ENCODE measurements at regions not wholly inside any gene's neighbourhood (a gene's known extent, or its start where the extent isn't known, plus 50 kb on each side); places are given as distances from the start of the nearest gene placed in this dataset.

GRCh38 chr4:127118681-127119080, 514.1 kb upstream of the INTU start:
- H2AFZ ChIP-seq (ENCODE audit: low read depth, low read length): no peak overlapping the region
- no peaks in the 10 kb centered on the region for H3K27me3 ChIP-seq (ENCODE audit: insufficient read depth, low read length, poor library complexity)
- no peaks in the 10 kb centered on the region for H3K36me3 ChIP-seq (ENCODE audit: insufficient read depth, low read length)
- H3K9me3 ChIP-seq (ENCODE audit: insufficient read depth, low read length, severe bottlenecking): no peaks in the 10 kb centered on the region
- H4K20me1 ChIP-seq (ENCODE audit: insufficient read depth, low read length): no peaks in the 10 kb centered on the region
- no peaks in the 10 kb centered on the region for H3K79me2 ChIP-seq (ENCODE audit: insufficient read depth, low read length)
- TF ChIP-seq CTCF (IDR thresholded peaks at IDR 0.05; ENCODE audit: borderline replicate concordance, extremely low read depth, low read length, poor library complexity, severe bottlenecking) (no peak), EZH2 (IDR thresholded peaks at IDR 0.05; ENCODE audit: borderline replicate concordance, low read depth, low read length, severe bottlenecking) (no peak)
- H3K4me3 ChIP-seq (ENCODE audit: low read depth in 1 of 2, low read length in 2 of 2): no peak overlapping the region
- no peak overlapping the region for H3K4me2 ChIP-seq (ENCODE audit: insufficient read depth, low read length)
- no peak overlapping the region for H3K9ac ChIP-seq (ENCODE audit: low read depth, low read length)
- no peak overlapping the region for H3K27ac ChIP-seq (ENCODE audit: low read length)
- DNase-seq (no peak), ATAC-seq (ENCODE audit: insufficient read depth, low read depth) (no peak)
- peaks cover 3% of the 10 kb centered on the region; the same call in 1 of the 2 replicates for H3K4me1 ChIP-seq (ENCODE audit: insufficient read depth, low read length)

GRCh38 chr4:127120441-127121090, 512.2 kb upstream of the INTU start:
- ATAC-seq (ENCODE audit: insufficient read depth, low read depth) (peak; percentile 31; the same call in 2 of the 3 replicates), DNase-seq (no peak)
- Histone ChIP-seq H3K9me3 (ENCODE audit: insufficient read depth, low read length, severe bottlenecking) (no peaks in the 10 kb centered on the region), H3K36me3 (ENCODE audit: insufficient read depth, low read length) (no peaks in the 10 kb centered on the region), H3K27me3 (ENCODE audit: insufficient read depth, low read length, poor library complexity) (no peaks in the 10 kb centered on the region), H3K4me3 (ENCODE audit: low read depth in 1 of 2, low read length in 2 of 2) (no peak overlapping the region), H3K27ac (ENCODE audit: low read length) (no peak overlapping the region), H4K20me1 (ENCODE audit: insufficient read depth, low read length) (no peaks in the 10 kb centered on the region), H2AFZ (ENCODE audit: low read depth, low read length) (no peak overlapping the region), H3K9ac (ENCODE audit: low read depth, low read length) (no peak overlapping the region), H3K4me1 (ENCODE audit: insufficient read depth, low read length) (peaks cover 3% of the 10 kb centered on the region; the same call in 1 of the 2 replicates), H3K79me2 (ENCODE audit: insufficient read depth, low read length) (no peaks in the 10 kb centered on the region), H3K4me2 (ENCODE audit: insufficient read depth, low read length) (no peak overlapping the region)
- TF ChIP-seq EZH2 (IDR thresholded peaks at IDR 0.05; ENCODE audit: borderline replicate concordance, low read depth, low read length, severe bottlenecking): no peak
- TF ChIP-seq CTCF (IDR thresholded peaks at IDR 0.05; ENCODE audit: borderline replicate concordance, extremely low read depth, low read length, poor library complexity, severe bottlenecking): no peak

- H3K36me3 ChIP-seq (ENCODE audit: insufficient read depth, low read length): no peaks in the 10 kb centered on the region
- no peak overlapping the region for H3K27ac ChIP-seq (ENCODE audit: low read length)
- H4K20me1 ChIP-seq (ENCODE audit: insufficient read depth, low read length): no peaks in the 10 kb centered on the region
- no peak for TF ChIP-seq EZH2 (IDR thresholded peaks at IDR 0.05; ENCODE audit: borderline replicate concordance, low read depth, low read length, severe bottlenecking)
- no peak for TF ChIP-seq CTCF (IDR thresholded peaks at IDR 0.05; ENCODE audit: borderline replicate concordance, extremely low read depth, low read length, poor library complexity, severe bottlenecking)
- no peak overlapping the region for H3K4me2 ChIP-seq (ENCODE audit: insufficient read depth, low read length)
- H3K4me3 ChIP-seq (ENCODE audit: low read depth in 1 of 2, low read length in 2 of 2): no peak overlapping the region
- no peaks in the 10 kb centered on the region for H3K9me3 ChIP-seq (ENCODE audit: insufficient read depth, low read length, severe bottlenecking)
- ATAC-seq (ENCODE audit: insufficient read depth, low read depth) (no peak), DNase-seq (no peak)
- H3K27me3 ChIP-seq (ENCODE audit: insufficient read depth, low read length, poor library complexity): no peaks in the 10 kb centered on the region
- no peak overlapping the region for H2AFZ ChIP-seq (ENCODE audit: low read depth, low read length)
- H3K4me1 ChIP-seq (ENCODE audit: insufficient read depth, low read length): peaks cover 3% of the 10 kb centered on the region; the same call in 1 of the 2 replicates
- H3K79me2 ChIP-seq (ENCODE audit: insufficient read depth, low read length): no peaks in the 10 kb centered on the region
- H3K9ac ChIP-seq (ENCODE audit: low read depth, low read length): no peak overlapping the region
Measured at GRCh38 chr4:127124919-127125318, 507.8 kb upstream of the INTU start.
